SJSA1 (cell line): ENCODE measurements at regions not wholly inside any gene's neighbourhood (a gene's known extent, or its start where the extent isn't known, plus 50 kb on each side); places are given as distances from the start of the nearest gene placed in this dataset.
"Not testable (repeated sequence)": the region's sequence is repeated elsewhere in the genome, so short reads cannot be mapped to it uniquely, and the experiment has no call there.

Source experiments
- DNase-seq, 2 experiments: peaks; one replicate each; pipeline ENCODE4 v3.0.0-alpha.2; 2015 to 2020; ENCODE audit warnings: low spot score in 2 of 2, low read depth in 1 of 2
- H3K27ac ChIP-seq: fragments of 250-450 bp; sonication (Bioruptor Pico); 2 replicates; pipeline ENCODE4 v1.5.1; 2020; ENCODE audit warnings: mild to moderate bottlenecking, moderate library complexity
- H3K27me3 ChIP-seq: fragments of 250-450 bp; sonication (Bioruptor Pico); replicated peaks from 2 replicates; pipeline ENCODE4 v1.5.1; 2020; ENCODE audit warnings: mild to moderate bottlenecking, moderate library complexity
- H3K36me3 ChIP-seq: fragments of 250-450 bp; sonication (Bioruptor Pico); 2 replicates; pipeline ENCODE4 v1.5.1; 2020; ENCODE audit warnings: mild to moderate bottlenecking
- H3K4me1 ChIP-seq: fragments of 250-450 bp; sonication (Bioruptor Pico); replicated peaks from 2 replicates; pipeline ENCODE4 v1.6.1; 2021; ENCODE audit warnings: mild to moderate bottlenecking
- H3K4me3 ChIP-seq: fragments of 250-450 bp; sonication (Bioruptor Pico); 2 replicates; pipeline ENCODE4 v1.5.1; 2020; ENCODE audit warnings: mild to moderate bottlenecking
- H3K9me3 ChIP-seq: fragments of 250-450 bp; sonication (Bioruptor Pico); replicated peaks from 2 replicates; pipeline ENCODE4 v1.5.1; 2020; ENCODE audit warnings: mild to moderate bottlenecking

DNA sequence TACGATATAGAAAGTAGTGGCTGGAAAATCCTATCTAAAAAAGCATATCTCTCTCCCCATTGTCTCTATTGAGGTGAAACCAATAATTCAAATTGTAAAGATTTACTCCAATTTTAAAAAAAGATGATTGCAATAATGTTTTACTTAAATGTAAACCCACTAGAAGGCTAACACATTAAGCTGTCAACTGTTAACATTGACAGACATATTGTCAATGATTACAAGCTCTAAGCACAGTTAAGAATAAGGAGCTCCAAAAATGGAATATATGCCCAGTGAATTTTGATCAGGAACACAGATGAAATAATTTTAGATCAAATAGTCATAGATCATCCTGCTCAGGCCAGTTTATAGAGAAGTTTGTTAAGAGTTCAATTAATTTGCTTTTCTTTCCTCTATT, 123.6 kb upstream of the NETO1 start:
- H3K27ac ChIP-seq, result no peak overlapping the region
- no peaks in the 10 kb centered on the region for H3K36me3 ChIP-seq
- DNase-seq, result no peak
- H3K4me3 ChIP-seq, result no peak overlapping the region
- H3K4me1 ChIP-seq, result no peaks in the 10 kb centered on the region
- H3K27me3 ChIP-seq, result no peaks in the 10 kb centered on the region
- H3K9me3 ChIP-seq, result no peaks in the 10 kb centered on the region

DNA sequence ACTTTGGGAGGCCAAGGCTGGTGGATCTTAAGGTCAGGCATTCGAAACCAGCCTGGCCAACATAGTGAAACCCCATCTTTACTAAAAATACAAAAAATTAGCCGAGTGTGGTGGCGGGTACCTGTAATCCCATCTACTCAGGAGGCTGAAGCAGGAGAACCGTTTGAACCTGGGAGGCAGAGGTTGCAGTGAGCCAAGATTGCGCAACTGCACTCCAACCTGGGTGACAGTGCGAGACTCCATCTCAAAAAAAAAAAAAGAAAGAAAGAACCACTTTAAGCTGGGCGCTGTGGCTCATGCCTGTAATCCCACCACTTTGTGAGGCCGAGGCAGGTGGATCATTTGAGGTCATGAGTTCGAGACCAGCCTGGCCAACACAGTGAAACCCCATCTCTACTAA, 119.8 kb upstream of the NETO1 start:
- H3K27me3 ChIP-seq, result not testable (repeated sequence)

DNA sequence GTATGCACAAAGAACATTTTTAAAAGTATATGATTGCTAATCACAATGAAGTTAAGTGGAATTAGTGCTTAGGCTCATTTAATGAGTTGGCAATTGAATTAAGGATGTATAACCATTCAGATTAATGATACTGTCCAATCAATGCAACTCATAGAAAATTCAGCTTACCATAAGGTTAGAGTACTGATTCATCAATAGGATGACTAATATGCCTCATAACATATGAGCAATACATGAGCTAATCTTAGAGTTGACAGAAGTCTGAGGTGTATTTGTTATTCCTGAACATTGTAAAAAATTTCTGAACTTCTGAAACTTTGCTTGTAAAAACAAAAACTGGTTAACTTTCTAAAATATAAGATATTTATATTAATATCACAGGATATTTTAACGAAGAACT, 118.3 kb upstream of the NETO1 start:
- H3K4me1 ChIP-seq, result no peaks in the 10 kb centered on the region
- no peaks in the 10 kb centered on the region for H3K36me3 ChIP-seq
- H3K27me3 ChIP-seq, result no peaks in the 10 kb centered on the region
- H3K27ac ChIP-seq, result no peak overlapping the region
- DNase-seq, result no peak
- no peak overlapping the region for H3K4me3 ChIP-seq
- no peaks in the 10 kb centered on the region for H3K9me3 ChIP-seq

More for the DNA sequence above, 119.8 kb upstream of the NETO1 start:
- not testable (repeated sequence) for H3K36me3 ChIP-seq, H3K4me1 ChIP-seq, H3K4me3 ChIP-seq, H3K27ac ChIP-seq, H3K9me3 ChIP-seq, DNase-seq

DNA sequence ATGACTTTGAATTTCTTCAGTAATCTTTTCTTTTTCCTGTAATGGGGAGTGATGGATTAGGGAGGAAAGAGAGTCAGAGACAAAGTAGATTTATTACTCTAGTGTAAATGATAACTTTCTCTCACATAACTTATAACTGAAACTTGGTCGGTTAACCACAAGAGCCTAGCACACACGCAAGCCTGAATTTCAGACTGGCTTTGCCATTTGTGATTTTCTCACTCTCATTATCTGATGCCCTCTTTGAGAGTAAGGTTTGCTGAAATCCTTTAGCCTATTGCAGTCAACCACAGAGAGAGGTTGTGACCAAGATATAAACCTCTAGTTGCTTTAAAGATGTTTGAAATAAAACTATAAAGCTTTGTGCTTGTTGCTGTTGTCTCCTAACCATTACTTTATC, 117.9 kb upstream of the NETO1 start:
- H3K4me3 ChIP-seq, result no peak overlapping the region
- no peaks in the 10 kb centered on the region for H3K9me3 ChIP-seq
- no peaks in the 10 kb centered on the region for H3K36me3 ChIP-seq
- no peaks in the 10 kb centered on the region for H3K4me1 ChIP-seq
- no peak overlapping the region for H3K27ac ChIP-seq
- DNase-seq, result no peak
- no peaks in the 10 kb centered on the region for H3K27me3 ChIP-seq

DNA sequence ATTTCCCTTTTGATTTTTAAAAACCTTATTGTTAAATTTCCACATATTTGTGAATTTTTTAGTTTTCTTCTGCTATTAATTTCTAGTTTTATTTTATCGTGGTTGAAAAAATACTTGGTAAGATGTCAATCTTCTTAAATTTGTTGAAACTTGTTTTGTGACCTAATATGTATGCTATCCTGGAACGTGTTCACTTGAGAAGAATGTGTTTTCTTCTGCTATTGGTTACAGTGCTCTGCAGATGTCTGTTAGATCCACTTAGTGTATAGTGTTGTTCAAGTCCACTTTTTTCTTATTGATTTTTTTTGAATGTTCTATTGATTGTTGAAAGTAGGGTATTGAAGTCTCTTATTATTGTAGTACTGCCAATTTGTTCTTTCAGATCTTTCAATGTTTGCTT, 116.5 kb upstream of the NETO1 start:
- no peaks in the 10 kb centered on the region for H3K4me1 ChIP-seq
- H3K9me3 ChIP-seq, result no peaks in the 10 kb centered on the region
- no peaks in the 10 kb centered on the region for H3K27me3 ChIP-seq
- no peak overlapping the region for H3K4me3 ChIP-seq
- H3K36me3 ChIP-seq, result no peaks in the 10 kb centered on the region
- no peak for DNase-seq
- no peak overlapping the region for H3K27ac ChIP-seq

DNA sequence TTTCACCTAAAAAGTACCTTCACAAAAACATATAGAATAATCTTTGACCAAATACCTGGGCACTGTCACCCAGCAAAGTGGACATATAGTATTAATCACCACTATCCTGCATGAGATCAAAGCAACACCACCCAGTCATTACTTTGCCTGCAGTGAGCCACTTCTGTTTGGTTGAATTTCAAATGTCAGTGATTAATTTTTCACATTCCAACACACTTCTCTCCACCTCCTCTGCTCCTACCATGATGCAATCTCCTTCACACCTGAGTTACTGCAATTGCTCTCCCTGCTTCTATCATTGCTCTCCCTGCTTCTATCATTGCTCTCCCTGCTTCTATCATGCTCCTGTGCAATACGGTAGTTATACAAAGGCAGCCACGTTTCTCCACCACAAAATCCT, 106.1 kb upstream of the NETO1 start:
- H3K9me3 ChIP-seq, result no peaks in the 10 kb centered on the region
- no peak overlapping the region for H3K4me3 ChIP-seq
- H3K27me3 ChIP-seq, result no peaks in the 10 kb centered on the region
- no peaks in the 10 kb centered on the region for H3K36me3 ChIP-seq
- H3K27ac ChIP-seq, result no peak overlapping the region
- DNase-seq, result no peak
- H3K4me1 ChIP-seq, result no peaks in the 10 kb centered on the region

DNA sequence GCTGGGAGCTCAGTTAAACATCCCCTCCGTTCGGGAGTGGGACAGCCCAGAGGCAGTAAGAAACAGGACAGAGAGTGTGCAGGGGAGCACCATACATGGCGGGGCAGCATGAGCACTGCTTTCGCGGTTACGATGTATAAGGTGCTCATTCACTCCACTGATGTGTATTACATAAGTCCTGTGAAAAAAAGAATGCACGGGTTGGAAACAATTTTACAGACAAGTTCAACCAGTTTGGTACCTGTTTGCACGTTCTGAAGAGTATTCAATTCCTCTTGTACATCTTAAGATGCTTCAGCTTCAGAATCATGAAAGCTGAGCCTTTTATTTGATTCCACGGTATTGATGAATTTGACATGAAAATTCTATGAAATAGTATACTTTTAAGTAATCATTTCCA, 97.8 kb upstream of the NETO1 start:
- Histone ChIP-seq H3K27me3 (no peaks in the 10 kb centered on the region), H3K36me3 (no peaks in the 10 kb centered on the region), H3K4me3 (no peak overlapping the region), H3K9me3 (no peaks in the 10 kb centered on the region), H3K4me1 (no peaks in the 10 kb centered on the region), H3K27ac (no peak overlapping the region)
- no peak for DNase-seq

DNA sequence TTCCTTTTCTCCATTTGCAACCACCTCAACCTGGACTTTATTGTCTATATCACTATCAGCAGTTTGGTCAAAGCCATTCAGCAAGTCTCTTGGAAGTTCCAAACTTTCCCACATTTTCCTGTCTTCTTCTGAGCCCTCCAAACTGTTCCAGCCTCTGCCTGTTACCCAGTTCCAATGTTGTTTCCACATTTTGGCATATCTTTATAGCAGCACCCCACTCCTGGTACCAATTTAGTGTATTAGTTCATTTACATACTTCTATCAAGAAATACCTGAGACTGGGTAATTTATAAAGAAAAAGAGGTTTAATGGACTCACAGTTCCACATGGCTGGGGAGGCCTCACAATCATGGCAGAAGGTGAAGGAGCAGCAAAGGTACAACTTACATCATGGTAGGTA, 90.4 kb upstream of the NETO1 start:
- not testable (repeated sequence) for H3K9me3 ChIP-seq, H3K27ac ChIP-seq, H3K27me3 ChIP-seq, H3K4me3 ChIP-seq, DNase-seq, H3K36me3 ChIP-seq, H3K4me1 ChIP-seq

DNA sequence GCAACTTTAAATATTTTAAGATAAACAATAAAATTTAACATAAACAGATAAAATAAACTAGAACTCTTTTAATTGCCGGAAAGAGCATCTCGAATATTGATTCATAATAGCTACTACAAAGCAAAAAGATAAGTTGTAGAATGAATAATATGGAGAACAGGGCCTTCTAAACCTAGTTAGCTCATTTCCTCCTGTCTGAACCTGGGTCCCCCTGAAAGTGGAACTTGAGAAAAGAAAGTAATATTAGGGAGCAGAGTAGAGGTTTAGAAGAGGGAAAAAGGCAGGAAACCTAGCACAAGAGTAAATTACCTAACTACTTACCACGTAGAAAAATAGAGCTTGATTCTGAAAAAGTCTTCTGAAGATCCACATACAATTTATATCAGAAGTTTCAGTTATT, 80.7 kb upstream of the NETO1 start:
- H3K4me3 ChIP-seq, result no peak overlapping the region
- no peak for DNase-seq

DNA sequence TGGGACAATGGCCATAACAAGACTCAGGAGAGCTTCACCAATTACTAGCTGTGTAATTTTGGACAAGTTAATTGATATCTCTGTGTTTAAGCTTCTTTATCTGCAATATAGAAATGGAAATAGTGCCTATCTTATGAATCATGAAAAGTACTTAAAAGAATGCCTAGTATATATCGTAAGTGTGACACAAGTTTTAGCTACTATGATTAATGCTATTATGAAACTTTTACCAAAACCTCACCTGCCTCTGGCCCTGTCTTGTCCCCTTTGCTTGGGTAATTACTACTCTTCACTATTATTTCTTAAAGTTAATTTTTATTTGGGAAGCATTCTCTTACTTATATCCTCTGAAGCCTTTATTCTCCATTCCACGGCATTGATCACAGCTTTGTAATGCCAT, 75.0 kb upstream of the NETO1 start:
- H3K27ac ChIP-seq, result no peak overlapping the region
- H3K36me3 ChIP-seq, result no peaks in the 10 kb centered on the region
- no peak for DNase-seq
- H3K9me3 ChIP-seq, result no peaks in the 10 kb centered on the region
- H3K27me3 ChIP-seq, result no peaks in the 10 kb centered on the region
- no peaks in the 10 kb centered on the region for H3K4me1 ChIP-seq
- no peak overlapping the region for H3K4me3 ChIP-seq

More for the DNA sequence above, 80.7 kb upstream of the NETO1 start:
- Histone ChIP-seq H3K36me3 (no peaks in the 10 kb centered on the region), H3K9me3 (no peaks in the 10 kb centered on the region), H3K4me1 (no peaks in the 10 kb centered on the region), H3K27me3 (no peaks in the 10 kb centered on the region), H3K27ac (no peak overlapping the region)

DNA sequence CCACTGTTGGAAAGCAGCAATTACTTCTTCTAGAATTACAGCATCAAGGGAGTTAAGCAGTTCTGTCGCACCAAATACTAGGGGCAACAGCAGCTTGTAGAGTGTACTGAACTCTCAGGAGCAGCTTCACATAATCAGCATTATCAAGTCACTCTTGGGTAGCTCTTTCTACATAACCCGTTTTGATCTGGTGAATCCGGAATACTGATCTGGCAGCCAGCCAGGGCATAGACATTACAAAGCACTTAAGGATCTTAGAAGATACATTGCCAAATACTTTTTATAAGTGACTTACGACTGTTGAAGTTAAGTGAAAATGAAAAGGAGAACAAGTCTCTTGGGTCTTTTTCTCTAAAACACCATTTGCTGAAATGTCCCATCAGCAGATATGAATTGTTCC, 73.2 kb upstream of the NETO1 start:
- no peak for DNase-seq
- no peak overlapping the region for H3K4me3 ChIP-seq
- H3K27me3 ChIP-seq, result no peaks in the 10 kb centered on the region
- no peaks in the 10 kb centered on the region for H3K4me1 ChIP-seq
- H3K9me3 ChIP-seq, result 0 out of 2 replicates have a peak, but pooled peaks cover 4% of the 10 kb centered on the region
- no peak overlapping the region for H3K27ac ChIP-seq
- no peaks in the 10 kb centered on the region for H3K36me3 ChIP-seq

DNA sequence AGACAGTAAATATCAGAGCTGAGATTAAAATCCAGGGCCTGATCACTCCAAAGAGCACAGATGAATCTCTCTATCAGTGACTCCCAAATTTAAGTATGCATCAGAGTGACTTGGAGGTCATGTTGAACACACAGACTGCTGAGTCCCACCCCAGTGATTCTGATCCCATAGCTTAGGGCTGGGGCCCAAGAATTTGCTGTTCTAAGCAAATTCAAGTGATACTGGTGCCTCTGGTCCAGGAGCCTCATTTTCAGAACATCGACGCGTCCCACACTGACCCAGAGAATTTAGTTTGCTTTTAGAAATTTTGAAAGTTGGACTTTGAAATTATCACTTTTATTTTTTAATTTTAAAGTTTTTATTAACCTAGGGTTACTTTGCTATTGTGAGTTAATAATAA, 72.7 kb upstream of the NETO1 start:
- Histone ChIP-seq H3K27ac (no peak overlapping the region), H3K36me3 (no peaks in the 10 kb centered on the region), H3K4me3 (no peak overlapping the region), H3K4me1 (no peaks in the 10 kb centered on the region), H3K9me3 (0 out of 2 replicates have a peak, but pooled peaks cover 4% of the 10 kb centered on the region), H3K27me3 (no peaks in the 10 kb centered on the region)
- no peak for DNase-seq

DNA sequence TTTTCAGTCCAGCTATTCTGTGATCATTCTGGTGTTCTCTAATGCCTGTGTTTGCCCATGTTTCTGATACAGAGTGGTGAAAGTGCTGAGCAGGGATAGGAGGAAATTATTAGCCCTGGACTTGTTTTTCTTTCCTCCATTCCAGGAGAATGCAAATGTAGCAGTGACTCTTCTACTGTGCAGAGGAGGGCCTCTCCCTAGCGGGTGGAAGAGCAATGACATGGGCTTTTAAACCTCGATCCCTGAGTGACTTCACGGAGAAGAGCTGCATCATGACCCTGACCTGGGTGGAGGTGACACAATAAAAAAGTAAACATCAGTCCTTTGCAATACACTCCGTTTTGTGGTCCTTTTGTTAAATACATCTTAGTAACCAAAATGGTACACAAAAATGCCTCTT, 68.0 kb upstream of the NETO1 start:
- DNase-seq, result no peak
- Histone ChIP-seq H3K4me1 (no peaks in the 10 kb centered on the region), H3K36me3 (no peaks in the 10 kb centered on the region), H3K27me3 (no peaks in the 10 kb centered on the region), H3K4me3 (no peak overlapping the region), H3K27ac (no peak overlapping the region), H3K9me3 (peaks cover 4% of the 10 kb centered on the region; the same call in 1 of the 2 replicates)

DNA sequence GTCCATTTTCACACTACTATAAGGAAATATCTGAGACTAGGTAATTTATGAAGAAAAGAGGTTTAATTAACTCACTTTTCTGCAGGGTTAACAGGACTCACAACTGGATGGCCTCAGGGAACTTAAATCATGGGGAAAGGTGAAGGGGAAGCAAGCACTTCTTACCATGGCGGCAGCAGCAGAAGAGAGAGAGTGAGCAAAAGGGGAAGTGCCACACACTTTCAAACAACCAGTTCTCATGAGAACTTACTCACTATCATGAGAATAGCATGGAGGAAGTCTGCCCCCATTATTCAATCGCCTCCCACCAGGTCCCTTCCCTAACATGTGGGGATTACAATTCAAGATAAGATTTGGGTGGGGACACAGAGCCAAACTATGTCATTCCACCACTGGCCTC, 55.1 kb upstream of the NETO1 start:
- Histone ChIP-seq H3K4me3 (no peak overlapping the region), H3K4me1 (no peaks in the 10 kb centered on the region), H3K36me3 (no peaks in the 10 kb centered on the region), H3K9me3 (peaks cover 3% of the 10 kb centered on the region; the same call in 1 of the 2 replicates), H3K27me3 (no peaks in the 10 kb centered on the region), H3K27ac (no peak overlapping the region)
- no peak for DNase-seq
